Mesenchymal stem cell (in vitro differentiated cells and primary cell): ENCODE measurements at regions not wholly inside any gene's neighbourhood (a gene's known extent, or its start where the extent isn't known, plus 50 kb on each side); places are given as distances from the start of the nearest gene placed in this dataset.
A peak's percentile ranks its signal among the peaks of the same experiment; 100 is the strongest.

Experiments used
- DNase-seq: peaks from one replicate; pipeline ENCODE4 v3.0.0-alpha.2; 2013
- H2AFZ ChIP-seq: one replicate; pipeline ENCODE4 v1.6.1; 2013; ENCODE audit warnings: low read depth, mild to moderate bottlenecking, control low read depth, inconsistent platforms, low read length, moderate library complexity
- H2AK5ac ChIP-seq: 2 replicates; pipeline ENCODE4 v1.6.1; 2013; ENCODE audit warnings: low read length, moderate library complexity, mild to moderate bottlenecking, inconsistent platforms; ENCODE audit not compliant: severe bottlenecking
- H2BK120ac ChIP-seq: one replicate; pipeline ENCODE4 v1.6.1; 2013; ENCODE audit warnings: low read depth, mild to moderate bottlenecking, inconsistent platforms, low read length, moderate library complexity
- H2BK12ac ChIP-seq, 2 experiments: one replicate each; pipeline ENCODE4 v1.6.1; 2013; ENCODE audit warnings: inconsistent platforms in 2 of 2, low read length in 2 of 2, mild to moderate bottlenecking in 2 of 2, moderate library complexity in 2 of 2, control low read depth in 1 of 2
- H2BK15ac ChIP-seq: one replicate; pipeline ENCODE4 v1.6.1; 2013; ENCODE audit warnings: mild to moderate bottlenecking, low read depth, inconsistent platforms; ENCODE audit not compliant: poor library complexity, severe bottlenecking
- H2BK5ac ChIP-seq: 2 replicates; pipeline ENCODE4 v1.6.1; 2013; ENCODE audit warnings: low read depth, mild to moderate bottlenecking, low read length, control low read depth, inconsistent platforms; ENCODE audit not compliant: poor library complexity, severe bottlenecking
- H3K14ac ChIP-seq, 2 experiments: one replicate each; pipeline ENCODE4 v1.6.1; 2013; ENCODE audit warnings: inconsistent platforms in 2 of 2, low read length in 2 of 2, control low read depth in 1 of 2, mild to moderate bottlenecking in 1 of 2, moderate library complexity in 1 of 2
- H3K18ac ChIP-seq, 2 experiments: one replicate each; pipeline ENCODE4 v1.6.1; 2013; ENCODE audit warnings: inconsistent platforms in 2 of 2, low read length in 2 of 2, control low read depth in 1 of 2, low read depth in 1 of 2, mild to moderate bottlenecking in 1 of 2
- H3K23ac ChIP-seq, 2 experiments: one replicate each; pipeline ENCODE4 v1.6.1; 2013; ENCODE audit warnings: inconsistent platforms in 2 of 2, low read length in 2 of 2, mild to moderate bottlenecking in 2 of 2, moderate library complexity in 2 of 2, control low read depth in 1 of 2
- H3K27ac ChIP-seq: 2 replicates; pipeline ENCODE4 v1.5.1; 2013; ENCODE audit warnings: mild to moderate bottlenecking, moderate library complexity, low read length, control low read depth, inconsistent platforms; ENCODE audit not compliant: poor library complexity, severe bottlenecking
- H3K27me3 ChIP-seq, 2 experiments: 2 replicates each; pipeline versions ENCODE4 v1.6.1 to v1.7.0; 2013; ENCODE audit warnings: low read length in 2 of 2, mild to moderate bottlenecking in 2 of 2, moderate library complexity in 2 of 2, control low read depth in 1 of 2, inconsistent platforms in 1 of 2; ENCODE audit not compliant: control insufficient read depth in 1 of 2, insufficient read depth in 1 of 2
- H3K36me3 ChIP-seq, 2 experiments: 2 replicates each; pipeline versions ENCODE4 v1.6.1 to v1.7.0; 2013; ENCODE audit warnings: low read length in 2 of 2, control low read depth in 1 of 2, inconsistent platforms in 1 of 2, low read depth in 1 of 2, mild to moderate bottlenecking in 1 of 2; ENCODE audit not compliant: insufficient read depth in 2 of 2, control insufficient read depth in 1 of 2
- H3K4ac ChIP-seq, 2 experiments: one replicate each; pipeline ENCODE4 v1.6.1; 2013; ENCODE audit warnings: inconsistent platforms in 2 of 2, low read length in 2 of 2, mild to moderate bottlenecking in 2 of 2, moderate library complexity in 2 of 2, control low read depth in 1 of 2, low read depth in 1 of 2
- H3K4me1 ChIP-seq: 2 replicates; pipeline ENCODE4 v1.6.1; 2013; ENCODE audit warnings: low read depth, low read length, control low read depth; ENCODE audit not compliant: control insufficient read depth, insufficient read depth
- H3K4me2 ChIP-seq: 2 replicates; pipeline ENCODE4 v1.6.1; 2013; ENCODE audit warnings: low read length, mild to moderate bottlenecking, inconsistent platforms; ENCODE audit not compliant: poor library complexity, severe bottlenecking
- H3K4me3 ChIP-seq, 2 experiments: 2 replicates each; pipeline versions ENCODE4 v1.5.1 to v1.7.0; 2013; ENCODE audit warnings: low read length in 2 of 2, mild to moderate bottlenecking in 2 of 2, control low read depth in 1 of 2, low read depth in 1 of 2; ENCODE audit not compliant: insufficient read depth in 1 of 2
- H3K79me1 ChIP-seq: replicated peaks from 2 replicates; pipeline ENCODE4 v1.6.1; 2013; ENCODE audit warnings: mild to moderate bottlenecking, control low read depth, low read length, inconsistent platforms; ENCODE audit not compliant: poor library complexity, severe bottlenecking
- H3K9ac ChIP-seq: 2 replicates; pipeline ENCODE4 v1.7.0; 2013; ENCODE audit warnings: mild to moderate bottlenecking, low read length, moderate library complexity
- H3K9me3 ChIP-seq: 2 replicates; pipeline ENCODE4 v1.7.0; 2013; ENCODE audit warnings: mild to moderate bottlenecking, low read length; ENCODE audit not compliant: control insufficient read depth
- H4K8ac ChIP-seq: one replicate; pipeline ENCODE4 v1.6.1; 2013; ENCODE audit warnings: inconsistent platforms, mild to moderate bottlenecking, low read length, moderate library complexity
- H4K91ac ChIP-seq: one replicate; pipeline ENCODE4 v1.6.1; 2013; ENCODE audit warnings: mild to moderate bottlenecking, low read length, inconsistent platforms
- WGBS: methylation state at CpG from one replicate; pipeline ENCODE4 v1.1.7; 2013; ENCODE audit warnings: mixed read lengths; 5-methylcytosine and 5-hydroxymethylcytosine counted together

DNA sequence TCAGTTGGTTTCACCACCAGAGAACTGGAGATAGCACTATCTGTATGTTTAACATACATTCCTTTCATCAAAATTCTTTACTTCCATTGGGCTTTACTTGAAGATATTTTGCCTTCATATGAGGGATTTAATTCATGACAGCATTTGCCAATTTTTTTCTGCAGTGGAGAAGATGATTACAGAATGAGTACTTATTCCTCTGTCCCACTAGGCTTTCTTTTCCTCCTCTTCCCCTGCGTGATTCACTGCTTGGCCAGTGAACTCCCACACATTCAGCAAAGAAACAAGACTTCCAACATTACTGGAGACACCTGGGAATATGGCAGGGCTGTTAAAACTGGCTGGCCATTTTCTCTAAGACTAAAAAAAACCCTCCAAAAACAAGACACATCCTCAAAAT, 425.8 kb upstream of the KCNH7 start:
- Histone ChIP-seq H2BK15ac (no peak overlapping the region), H3K27ac (no peak overlapping the region), H4K91ac (no peak overlapping the region), H2BK120ac (no peak overlapping the region), H3K4me3 (no peak overlapping the region), H3K14ac (no peak overlapping the region), H3K9me3 (peaks cover 6% of the 10 kb centered on the region), H3K27me3 (no peaks in the 10 kb centered on the region), H3K9ac (no peak overlapping the region), H4K8ac (no peak overlapping the region), H3K4ac (no peak overlapping the region), H3K36me3 (no peaks in the 10 kb centered on the region), H2BK5ac (no peak overlapping the region), H3K4me2 (no peak overlapping the region), H2BK12ac (no peak overlapping the region), H2AFZ (no peak overlapping the region), H3K18ac (no peak overlapping the region), H3K23ac (no peak overlapping the region), H2AK5ac (no peak overlapping the region), H3K79me1 (no peaks in the 10 kb centered on the region), H3K4me1 (no peaks in the 10 kb centered on the region)
- DNase-seq: no peak
- 67% methylated on average over 1 of the region's 1 CpG for WGBS

DNA sequence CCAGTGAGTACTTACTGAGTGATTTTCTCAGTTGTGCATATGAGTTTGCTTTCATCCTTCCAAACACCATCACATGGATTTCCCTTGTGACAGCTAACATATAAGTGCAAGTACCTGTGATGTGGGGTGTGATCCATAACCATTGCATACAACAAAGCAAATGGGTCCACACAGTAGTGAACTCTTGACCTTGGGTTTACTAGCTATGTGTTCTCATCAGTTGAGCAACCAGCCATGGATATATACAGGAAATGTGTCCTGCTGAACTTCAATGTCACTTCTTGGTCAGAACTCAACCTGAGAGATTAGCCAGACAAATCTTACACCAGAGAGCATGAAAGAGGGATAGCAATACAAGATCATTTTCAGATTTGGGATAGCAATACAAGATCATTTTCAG, 420.9 kb upstream of the KCNH7 start:
- no peak overlapping the region for H2BK15ac ChIP-seq
- peaks cover 3% of the 10 kb centered on the region for H3K9me3 ChIP-seq
- H4K91ac ChIP-seq: peak overlapping the region; percentile 27
- H3K9ac ChIP-seq: no peak overlapping the region
- H4K8ac ChIP-seq: no peak overlapping the region
- no peak overlapping the region for H2AK5ac ChIP-seq
- no peak overlapping the region for H2BK12ac ChIP-seq
- H3K36me3 ChIP-seq: no peaks in the 10 kb centered on the region
- H3K27ac ChIP-seq: no peak overlapping the region
- no peak overlapping the region for H2BK5ac ChIP-seq
- H3K4ac ChIP-seq: no peak overlapping the region
- no peak overlapping the region for H3K18ac ChIP-seq
- H3K4me1 ChIP-seq: no peaks in the 10 kb centered on the region
- no peaks in the 10 kb centered on the region for H3K79me1 ChIP-seq
- peak; percentile 16 for DNase-seq
- H3K14ac ChIP-seq: no peak overlapping the region
- H3K4me3 ChIP-seq: no peak overlapping the region
- H3K23ac ChIP-seq: no peak overlapping the region
- H3K4me2 ChIP-seq: no peak overlapping the region
- H2BK120ac ChIP-seq: no peak overlapping the region
- no peak overlapping the region for H2AFZ ChIP-seq
- no peaks in the 10 kb centered on the region for H3K27me3 ChIP-seq

DNA sequence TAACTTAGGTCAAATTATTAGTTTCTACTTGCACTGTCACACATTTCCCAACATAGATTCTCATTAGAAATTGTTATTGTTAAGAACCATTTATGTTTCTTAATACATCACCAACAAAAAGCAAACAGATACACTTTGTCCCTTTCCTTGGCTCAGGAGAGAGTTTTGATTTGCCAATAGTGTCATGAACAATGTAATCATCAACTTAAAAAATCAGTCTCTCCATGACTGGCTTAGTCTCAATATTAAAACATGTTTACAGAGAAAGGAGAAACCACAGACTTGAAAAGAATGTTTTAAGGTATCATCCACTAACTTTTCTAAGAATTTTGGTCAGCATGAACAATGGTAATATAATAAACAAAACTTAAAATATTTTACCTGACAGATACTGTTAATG, 416.5 kb upstream of the KCNH7 start:
- Histone ChIP-seq H2BK120ac (no peak overlapping the region), H3K14ac (no peak overlapping the region), H2AK5ac (no peak overlapping the region), H3K27ac (no peak overlapping the region), H3K9ac (no peak overlapping the region), H3K36me3 (no peaks in the 10 kb centered on the region), H3K4me1 (no peaks in the 10 kb centered on the region), H2BK12ac (no peak overlapping the region), H3K23ac (no peak overlapping the region), H3K4me3 (no peak overlapping the region), H4K8ac (no peak overlapping the region), H3K18ac (no peak overlapping the region), H2BK5ac (no peak overlapping the region), H3K4me2 (no peak overlapping the region), H2BK15ac (no peak overlapping the region), H2AFZ (no peak overlapping the region), H3K27me3 (no peaks in the 10 kb centered on the region), H3K9me3 (no peaks in the 10 kb centered on the region), H3K4ac (no peak overlapping the region), H4K91ac (no peak overlapping the region), H3K79me1 (no peaks in the 10 kb centered on the region)
- DNase-seq: no peak

DNA sequence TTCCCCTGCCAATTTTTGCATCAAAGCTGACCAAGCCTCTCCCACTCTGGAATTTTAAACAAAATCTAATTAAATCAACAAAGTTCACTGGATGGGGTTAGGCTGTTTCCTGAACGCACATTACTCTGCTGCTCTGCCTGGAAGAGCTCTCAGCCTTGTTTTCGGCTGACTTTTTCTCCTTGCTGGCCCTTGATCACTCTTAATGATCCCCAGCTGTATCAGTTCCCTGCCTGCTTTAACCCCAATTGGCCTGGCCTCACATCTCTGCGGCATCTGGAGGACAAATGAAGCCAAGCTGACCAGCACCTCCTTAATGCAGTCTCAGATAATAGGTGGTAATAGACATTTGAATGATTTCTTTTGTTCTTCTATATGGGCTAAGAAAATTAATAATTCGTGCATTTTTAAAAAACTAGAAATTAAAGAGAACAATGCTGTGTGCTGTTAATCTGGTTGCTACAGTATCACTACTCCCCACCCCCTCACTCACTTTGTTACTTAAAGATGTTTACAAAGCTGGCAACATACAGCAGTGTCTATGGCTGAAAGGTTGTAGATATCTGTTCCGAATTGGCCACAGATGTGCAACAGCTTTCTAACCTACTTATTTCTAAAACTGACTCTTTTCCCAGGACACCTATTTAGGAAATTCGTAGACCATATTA, 415.2 kb upstream of the KCNH7 start:
- H4K8ac ChIP-seq: no peak overlapping the region
- no peak overlapping the region for H2BK120ac ChIP-seq
- no peaks in the 10 kb centered on the region for H3K4me1 ChIP-seq
- DNase-seq: no peak
- no peaks in the 10 kb centered on the region for H3K79me1 ChIP-seq
- H2BK12ac ChIP-seq: no peak overlapping the region
- no peak overlapping the region for H3K18ac ChIP-seq
- H2BK15ac ChIP-seq: no peak overlapping the region
- no peak overlapping the region for H3K4me2 ChIP-seq
- no peak overlapping the region for H3K4ac ChIP-seq
- H2BK5ac ChIP-seq: no peak overlapping the region
- no peak overlapping the region for H2AFZ ChIP-seq
- H3K9ac ChIP-seq: peak overlapping the region; percentile 3
- H3K23ac ChIP-seq: no peak overlapping the region
- H3K9me3 ChIP-seq: no peaks in the 10 kb centered on the region
- H3K14ac ChIP-seq: no peak overlapping the region
- no peak overlapping the region for H2AK5ac ChIP-seq
- H3K27ac ChIP-seq: no peak overlapping the region
- H4K91ac ChIP-seq: no peak overlapping the region
- H3K4me3 ChIP-seq: no peak overlapping the region
- H3K36me3 ChIP-seq: no peaks in the 10 kb centered on the region
- 71% methylated on average over 3 of the region's 6 CpGs for WGBS
- H3K27me3 ChIP-seq: no peaks in the 10 kb centered on the region
